ENCODE measurements at regions not wholly inside any gene's neighbourhood (a gene's known extent, or its start where the extent isn't known, plus 50 kb on each side); places are given as distances from the start of the nearest gene placed in this dataset.

- TF ChIP-seq POLR2AphosphoS5 (IDR thresholded peaks at IDR 0.05; ENCODE audit: low read length) (no peak), SMC3 (IDR thresholded peaks at IDR 0.05; ENCODE audit: borderline replicate concordance, low read length) (no peak), CTCF (IDR thresholded peaks at IDR 0.05 in 2 of 3, conservative IDR thresholded peaks at IDR 0.05 in 1 of 3; ENCODE audit: control insufficient read depth in 2 of 3, extremely low read depth in 1 of 3, insufficient read depth in 1 of 3, low read depth in 3 of 3, low read length in 3 of 3) (no peak), SPI1 (IDR thresholded peaks at IDR 0.05; ENCODE audit: borderline replicate concordance, insufficient read depth, low read depth, low read length) (no peak), YY1 (IDR thresholded peaks at IDR 0.05; ENCODE audit: low read depth, low read length) (no peak), TCF7 (IDR thresholded peaks at IDR 0.05; ENCODE audit: borderline replicate concordance) (no peak)
Measured at GRCh38 chr20:58566981-58567380, 51.8 kb upstream of the APCDD1L start.

All from GM12878 (cell line).